OCI-LY3 (cell line): ENCODE measurements at regions not wholly inside any gene's neighbourhood (a gene's known extent, or its start where the extent isn't known, plus 50 kb on each side); places are given as distances from the start of the nearest gene placed in this dataset.

ENCODE experiments used
- CTCF ChIP-seq: fragments of 200-600, 300-600 bp; sonication (generic); IDR thresholded peaks from 2 replicates; pipeline ENCODE4 v1.5.1; 2014; ENCODE audit warnings: antibody characterized with exemption, low read length, low read depth
- EZH2phosphoT487 ChIP-seq: fragments of 200-600 bp; shearing (Covaris generic); IDR thresholded peaks from 2 replicates; pipeline ENCODE4 v1.6.1; 2018; ENCODE audit warnings: antibody characterized with exemption, mixed run types, low read depth

DNA sequence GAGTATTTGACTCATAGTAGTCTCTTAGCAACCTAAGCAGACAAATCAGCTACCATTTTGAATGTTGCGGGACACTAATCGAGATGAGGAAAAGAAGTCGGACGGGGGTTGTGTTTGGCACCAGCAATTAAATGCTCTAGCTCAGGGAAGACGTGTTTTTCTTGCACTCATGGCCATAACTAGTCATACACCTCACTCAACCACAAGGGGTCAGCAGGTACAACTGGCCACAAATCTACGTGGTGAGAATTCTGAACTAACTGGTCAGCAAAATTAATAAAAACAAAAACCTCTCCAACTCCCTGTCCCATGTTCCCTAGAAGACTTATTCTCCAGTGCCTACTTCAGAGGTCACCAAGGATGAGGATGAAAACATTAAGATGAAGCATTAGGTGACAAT lies 1467.8 kb downstream of the DPP10 start:
- TF ChIP-seq CTCF: no peak
- no peak for TF ChIP-seq EZH2phosphoT487
